ENCODE measurements at regions not wholly inside any gene's neighbourhood (a gene's known extent, or its start where the extent isn't known, plus 50 kb on each side); places are given as distances from the start of the nearest gene placed in this dataset.

- CTCF ChIA-PET, result no interaction called here
- Histone ChIP-seq H3K4me3 (ENCODE audit: low read depth, low read length) (no peak overlapping the region), H3K36me3 (ENCODE audit: control insufficient read depth, insufficient read depth, low read length) (no peaks in the 10 kb centered on the region), H3K27me3 (ENCODE audit: control insufficient read depth, insufficient read depth, low read length) (peaks cover 12% of the 10 kb centered on the region)
- no peak for DNase-seq (ENCODE audit: low read depth)
- no peak for TF ChIP-seq CTCF (IDR thresholded peaks at IDR 0.05; ENCODE audit: insufficient read depth, low read depth, low read length)
- POLR2A ChIA-PET, result no interaction called here
Observed at GRCh38 chr9:97759581-97760288, 62.6 kb upstream of the XPA start.

DNA sequence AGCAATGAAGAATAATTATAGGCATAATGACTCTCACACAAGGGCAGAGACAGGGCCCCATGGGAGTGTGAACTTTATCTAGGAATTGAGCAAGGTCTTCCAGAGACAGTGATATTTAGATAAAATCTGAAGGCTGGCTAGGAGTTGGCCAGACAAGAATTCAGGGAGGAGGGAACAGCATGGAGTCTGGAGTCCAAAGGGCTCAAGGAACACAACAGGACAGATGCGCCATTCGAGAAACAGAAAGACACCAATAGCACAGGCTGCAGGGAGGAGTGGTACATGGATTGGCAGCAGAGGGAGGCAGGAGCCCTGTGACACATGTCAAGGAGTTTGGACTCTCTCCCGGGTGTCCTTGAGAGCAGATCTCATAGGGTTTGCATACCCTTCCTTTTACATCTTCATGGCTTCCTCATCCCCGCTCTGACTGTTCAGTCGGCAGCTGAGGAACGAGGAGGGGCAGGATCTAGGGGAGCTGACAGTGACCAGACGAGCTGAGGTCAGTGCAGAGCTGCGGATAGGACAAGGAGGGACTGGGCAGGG lies 64.0 kb upstream of the XPA start:
- ChIA-PET POLR2A (no interaction called here), CTCF (no interaction called here)
- no peak for DNase-seq (ENCODE audit: low read depth)
- Histone ChIP-seq H3K4me3 (ENCODE audit: low read depth, low read length) (no peak overlapping the region), H3K27me3 (ENCODE audit: control insufficient read depth, insufficient read depth, low read length) (peaks cover 12% of the 10 kb centered on the region), H3K36me3 (ENCODE audit: control insufficient read depth, insufficient read depth, low read length) (no peaks in the 10 kb centered on the region)
- TF ChIP-seq CTCF (IDR thresholded peaks at IDR 0.05; ENCODE audit: insufficient read depth, low read depth, low read length), result no peak

GRCh38 chr9:97761879-97762278 lies 64.7 kb upstream of the XPA start:
- ChIA-PET POLR2A (no interaction called here), CTCF (no interaction called here)
- peaks cover 10% of the 10 kb centered on the region for H3K27me3 ChIP-seq (ENCODE audit: control insufficient read depth, insufficient read depth, low read length)

DNA sequence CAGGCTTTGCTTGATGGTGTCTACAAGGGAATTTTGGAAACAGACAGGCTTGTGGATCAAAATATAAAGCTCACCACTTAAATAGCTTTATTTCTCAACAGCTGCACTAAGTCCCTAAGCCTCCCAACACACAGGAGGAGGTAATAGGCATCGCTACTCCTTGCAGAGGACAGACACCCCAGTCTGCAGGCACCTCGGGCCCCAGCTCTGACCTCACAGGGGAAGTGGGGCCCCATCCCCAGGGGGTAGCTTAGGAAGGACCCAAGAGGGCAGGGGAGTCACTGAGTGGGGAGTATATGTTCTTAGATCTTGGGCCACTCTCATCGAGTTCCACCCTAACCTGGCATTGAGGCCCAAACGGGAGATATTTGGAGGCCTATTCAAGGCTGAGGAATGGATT lies 66.7 kb upstream of the XPA start:
- ChIA-PET POLR2A (no interaction called here), CTCF (interaction anchor here (0.9 to 1.4 kb wide), 3 partner anchors 14 to 159 kb away, joined by 3 to 4 read pairs (median 4); partner anchors contain the start of gene TRMO)
- DNase-seq (ENCODE audit: low read depth), result no peak
- Histone ChIP-seq H3K4me3 (ENCODE audit: low read depth, low read length) (no peak overlapping the region), H3K27me3 (ENCODE audit: control insufficient read depth, insufficient read depth, low read length) (peaks cover 5% of the 10 kb centered on the region), H3K36me3 (ENCODE audit: control insufficient read depth, insufficient read depth, low read length) (no peaks in the 10 kb centered on the region)
- TF ChIP-seq CTCF (IDR thresholded peaks at IDR 0.05; ENCODE audit: insufficient read depth, low read depth, low read length), result no peak

More at GRCh38 chr9:97761879-97762278, 64.7 kb upstream of the XPA start:
- H3K36me3 ChIP-seq (ENCODE audit: control insufficient read depth, insufficient read depth, low read length), result no peaks in the 10 kb centered on the region
- no peak overlapping the region for H3K4me3 ChIP-seq (ENCODE audit: low read depth, low read length)
- no peak for TF ChIP-seq CTCF (IDR thresholded peaks at IDR 0.05; ENCODE audit: insufficient read depth, low read depth, low read length)
- DNase-seq (ENCODE audit: low read depth), result no peak

DNA sequence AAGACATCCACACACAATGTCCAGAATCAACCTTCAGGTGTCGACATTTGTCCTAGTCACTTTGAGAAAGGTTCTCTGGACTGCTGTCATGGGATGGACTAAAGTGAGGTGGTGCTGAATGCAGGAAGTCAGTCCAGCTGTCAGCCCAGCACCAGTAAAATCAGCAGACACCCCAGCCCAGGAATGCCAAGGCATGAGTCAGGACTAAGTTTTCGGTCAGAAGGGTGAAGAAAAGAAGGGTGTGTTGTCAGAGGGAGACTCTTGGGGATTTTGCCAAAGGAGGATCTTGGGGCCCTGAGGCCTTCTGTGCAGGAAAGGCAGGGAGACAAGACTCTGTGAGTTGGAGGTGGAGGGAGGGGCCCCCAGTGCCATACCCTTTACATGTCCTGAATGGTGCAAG lies 69.0 kb upstream of the XPA start:
- no peak overlapping the region for H3K4me3 ChIP-seq (ENCODE audit: low read depth, low read length)
- H3K36me3 ChIP-seq (ENCODE audit: control insufficient read depth, insufficient read depth, low read length), result no peaks in the 10 kb centered on the region
- DNase-seq (ENCODE audit: low read depth), result peak; percentile 78
- TF ChIP-seq CTCF (IDR thresholded peaks at IDR 0.05; ENCODE audit: insufficient read depth, low read depth, low read length), result no peak
- POLR2A ChIA-PET, result no interaction called here
- H3K27me3 ChIP-seq (ENCODE audit: control insufficient read depth, insufficient read depth, low read length), result peaks cover 4% of the 10 kb centered on the region
- CTCF ChIA-PET, result interaction anchor here (0.7 to 0.9 kb wide), 3 partner anchors 8 to 14 kb away, joined by 3 read pairs; no protein-coding TSS in a partner anchor

All from BJ (cell line).